MM.1S (cell line): ENCODE measurements at regions not wholly inside any gene's neighbourhood (a gene's known extent, or its start where the extent isn't known, plus 50 kb on each side); places are given as distances from the start of the nearest gene placed in this dataset.

Source experiments
- CTCF ChIP-seq: fragments of 300-600 bp; sonication (generic); IDR thresholded peaks from 2 replicates; pipeline ENCODE4 v1.5.1; 2016; ENCODE audit warnings: antibody characterized with exemption, low read length, mixed read lengths
- EZH2phosphoT487 ChIP-seq: fragments of 300-600 bp; sonication (generic); IDR thresholded peaks from 2 replicates; pipeline ENCODE4 v1.6.1; 2018; ENCODE audit warnings: antibody characterized with exemption, low read length

GRCh38 chr10:104581884-104582601 is 59.0 kb upstream of the SORCS3 start:
- TF ChIP-seq CTCF: no peak
- TF ChIP-seq EZH2phosphoT487: no peak
